ACC112 (cell line): ENCODE measurements at regions not wholly inside any gene's neighbourhood (a gene's known extent, or its start where the extent isn't known, plus 50 kb on each side); places are given as distances from the start of the nearest gene placed in this dataset.
"Not testable (repeated sequence)": the region's sequence is repeated elsewhere in the genome, so short reads cannot be mapped to it uniquely, and the experiment has no call there.

ENCODE experiments used
- H2AFZ ChIP-seq: fragments of 200-600 bp; sonication (generic); one replicate; pipeline ENCODE4 v1.6.0; 2017; ENCODE audit warnings: antibody characterized with exemption, low read length; ENCODE audit not compliant: unreplicated experiment
- H3K27ac ChIP-seq: fragments of 200-600 bp; sonication (generic); 2 replicates; pipeline ENCODE4 v1.5.1; 2014; ENCODE audit warnings: low read depth, mild to moderate bottlenecking, antibody characterized with exemption, low read length, moderate library complexity
- H3K27me3 ChIP-seq: fragments of 200-600 bp; sonication (generic); 2 replicates; pipeline ENCODE4 v1.6.1; 2014; ENCODE audit warnings: mild to moderate bottlenecking, antibody characterized with exemption, low read length, moderate library complexity, mixed read lengths; ENCODE audit not compliant: insufficient read depth
- H3K36me3 ChIP-seq: fragments of 200-600 bp; sonication (generic); 2 replicates; pipeline ENCODE4 v1.6.1; 2016; ENCODE audit warnings: mild to moderate bottlenecking, antibody characterized with exemption, low read length, moderate library complexity, mixed read lengths; ENCODE audit not compliant: insufficient read depth
- H3K4me1 ChIP-seq: fragments of 200-600 bp; sonication (generic); one replicate; pipeline ENCODE4 v1.6.1; 2016; ENCODE audit warnings: low read length, mixed read lengths; ENCODE audit not compliant: insufficient read depth, unreplicated experiment, control insufficient read depth
- H3K4me3 ChIP-seq: fragments of 200-600 bp; sonication (generic); 2 replicates; pipeline ENCODE4 v1.5.1; 2014; ENCODE audit warnings: mild to moderate bottlenecking, low read depth, low read length
- H3K79me2 ChIP-seq: fragments of 200-600 bp; sonication (generic); one replicate; pipeline ENCODE4 v1.6.0; 2016; ENCODE audit warnings: low read length; ENCODE audit not compliant: control insufficient read depth, unreplicated experiment, insufficient read depth

GRCh38 chr3:176848431-176849214 is 348.7 kb downstream of the TBL1XR1 start:
- no peak overlapping the region for H3K27ac ChIP-seq
- no peaks in the 10 kb centered on the region for H3K27me3 ChIP-seq
- H3K36me3 ChIP-seq = no peaks in the 10 kb centered on the region
- no peaks in the 10 kb centered on the region for H3K79me2 ChIP-seq
- H3K4me3 ChIP-seq = no peak overlapping the region
- H3K4me1 ChIP-seq = peaks cover 4% of the 10 kb centered on the region
- no peak overlapping the region for H2AFZ ChIP-seq

GRCh38 chr3:176842914-176843313 is 354.4 kb downstream of the TBL1XR1 start:
- Histone ChIP-seq H3K4me3 (no peak overlapping the region), H3K27ac (no peak overlapping the region), H2AFZ (no peak overlapping the region), H3K4me1 (no peaks in the 10 kb centered on the region), H3K27me3 (0 out of 2 replicates have a peak, but pooled peaks cover 3% of the 10 kb centered on the region), H3K79me2 (no peaks in the 10 kb centered on the region), H3K36me3 (no peaks in the 10 kb centered on the region)

- no peak overlapping the region for H3K4me3 ChIP-seq
- H2AFZ ChIP-seq = no peak overlapping the region
- H3K36me3 ChIP-seq = no peaks in the 10 kb centered on the region
- H3K4me1 ChIP-seq = no peaks in the 10 kb centered on the region
- H3K27me3 ChIP-seq = 0 out of 2 replicates have a peak, but pooled peaks cover 3% of the 10 kb centered on the region
- no peak overlapping the region for H3K27ac ChIP-seq
- no peaks in the 10 kb centered on the region for H3K79me2 ChIP-seq
Observed at GRCh38 chr3:176840641-176841286, 356.5 kb downstream of the TBL1XR1 start.

GRCh38 chr3:176839901-176840300 is 357.4 kb downstream of the TBL1XR1 start:
- Histone ChIP-seq H3K36me3 (no peaks in the 10 kb centered on the region), H3K27me3 (0 out of 2 replicates have a peak, but pooled peaks cover 3% of the 10 kb centered on the region), H2AFZ (no peak overlapping the region), H3K4me1 (no peaks in the 10 kb centered on the region), H3K27ac (no peak overlapping the region), H3K79me2 (no peaks in the 10 kb centered on the region), H3K4me3 (no peak overlapping the region)

GRCh38 chr3:176839466-176839865 is 357.8 kb downstream of the TBL1XR1 start:
- no peaks in the 10 kb centered on the region for H3K4me1 ChIP-seq
- no peak overlapping the region for H3K27ac ChIP-seq
- no peaks in the 10 kb centered on the region for H3K36me3 ChIP-seq
- no peaks in the 10 kb centered on the region for H3K79me2 ChIP-seq
- no peak overlapping the region for H2AFZ ChIP-seq
- H3K4me3 ChIP-seq = no peak overlapping the region
- 0 out of 2 replicates have a peak, but pooled peaks cover 3% of the 10 kb centered on the region for H3K27me3 ChIP-seq

- not testable (repeated sequence) for H2AFZ ChIP-seq
Observed at GRCh38 chr3:176827244-176827643, 370.0 kb downstream of the TBL1XR1 start.

GRCh38 chr3:176824811-176825210 is 372.5 kb downstream of the TBL1XR1 start:
- Histone ChIP-seq H3K4me3 (no peak overlapping the region), H2AFZ (no peak overlapping the region), H3K4me1 (no peaks in the 10 kb centered on the region)

More at GRCh38 chr3:176827244-176827643, 370.0 kb downstream of the TBL1XR1 start:
- H3K27ac ChIP-seq, H3K4me3 ChIP-seq, H3K36me3 ChIP-seq, H3K27me3 ChIP-seq, H3K79me2 ChIP-seq, H3K4me1 ChIP-seq: not testable (repeated sequence)

GRCh38 chr3:176820764-176821163 is 376.5 kb downstream of the TBL1XR1 start:
- Histone ChIP-seq H3K27ac (no peak overlapping the region), H3K79me2 (no peaks in the 10 kb centered on the region), H3K4me1 (no peaks in the 10 kb centered on the region), H3K27me3 (no peaks in the 10 kb centered on the region), H3K4me3 (no peak overlapping the region), H2AFZ (no peak overlapping the region), H3K36me3 (no peaks in the 10 kb centered on the region)

More at GRCh38 chr3:176824811-176825210, 372.5 kb downstream of the TBL1XR1 start:
- Histone ChIP-seq H3K27me3 (no peaks in the 10 kb centered on the region), H3K27ac (no peak overlapping the region), H3K79me2 (no peaks in the 10 kb centered on the region), H3K36me3 (no peaks in the 10 kb centered on the region)

- Histone ChIP-seq H2AFZ (no peak overlapping the region), H3K27ac (no peak overlapping the region), H3K4me3 (no peak overlapping the region), H3K36me3 (no peaks in the 10 kb centered on the region), H3K4me1 (no peaks in the 10 kb centered on the region), H3K79me2 (no peaks in the 10 kb centered on the region), H3K27me3 (no peaks in the 10 kb centered on the region)
Observed at GRCh38 chr3:176816937-176817336, 380.3 kb downstream of the TBL1XR1 start.

GRCh38 chr3:176814285-176814684 is 383.0 kb downstream of the TBL1XR1 start:
- Histone ChIP-seq H3K4me3 (0 out of 2 replicates have a peak overlapping the region, but pooled peaks have one; percentile 24), H2AFZ (peak overlapping the region; percentile 73), H3K27ac (no peak overlapping the region), H3K79me2 (no peaks in the 10 kb centered on the region), H3K4me1 (no peaks in the 10 kb centered on the region), H3K27me3 (no peaks in the 10 kb centered on the region), H3K36me3 (no peaks in the 10 kb centered on the region)

- H3K36me3 ChIP-seq = no peaks in the 10 kb centered on the region
- no peak overlapping the region for H2AFZ ChIP-seq
- H3K4me3 ChIP-seq = no peak overlapping the region
- H3K27me3 ChIP-seq = no peaks in the 10 kb centered on the region
- no peak overlapping the region for H3K27ac ChIP-seq
- no peaks in the 10 kb centered on the region for H3K79me2 ChIP-seq
- no peaks in the 10 kb centered on the region for H3K4me1 ChIP-seq
Observed at GRCh38 chr3:176807938-176808337, 389.3 kb downstream of the TBL1XR1 start.
